OCI-LY1 (cell line): ENCODE measurements at regions not wholly inside any gene's neighbourhood (a gene's known extent, or its start where the extent isn't known, plus 50 kb on each side); places are given as distances from the start of the nearest gene placed in this dataset.

ENCODE experiments used
- CTCF ChIP-seq: fragments of 200-600 bp; sonication (generic), shearing (Covaris generic); IDR thresholded peaks from 2 replicates; pipeline ENCODE4 v1.5.1; 2017; ENCODE audit warnings: mild to moderate bottlenecking, antibody characterized with exemption, low read length, moderate library complexity, mixed read lengths
- EZH2 ChIP-seq: fragments of 200-600 bp; sonication (generic), shearing (Covaris generic); IDR thresholded peaks from 2 replicates; pipeline ENCODE4 v1.8.0; 2017; ENCODE audit warnings: borderline replicate concordance, mixed run types, mild to moderate bottlenecking, antibody characterized with exemption, low read length, moderate library complexity, mixed read lengths

GRCh38 chr11:104372111-104372510 lies 208.2 kb upstream of the PDGFD start:
- TF ChIP-seq CTCF (no peak), EZH2 (no peak)
